GM23338 (cell line): ENCODE measurements at regions not wholly inside any gene's neighbourhood (a gene's known extent, or its start where the extent isn't known, plus 50 kb on each side); places are given as distances from the start of the nearest gene placed in this dataset.

Source experiments
- ATAC-seq: fragments of 200-7000 bp; cut with Tn5 transposase; 3 replicates; pipeline ENCODE4 v1.9.1; 2020
- DNase-seq: peaks from one replicate; pipeline ENCODE4 v3.0.0-alpha.2; 2015; ENCODE audit warnings: low spot score
- H2AFZ ChIP-seq: fragments of 200-600 bp; sonication (generic); 2 replicates; pipeline ENCODE4 v1.8.0; 2016; ENCODE audit warnings: antibody characterized with exemption, mild to moderate bottlenecking, moderate library complexity
- H3F3A ChIP-seq: fragments of 200-600 bp; sonication (generic); replicated peaks from 2 replicates; pipeline ENCODE4 v1.8.0; 2017; ENCODE audit warnings: antibody characterized with exemption, mixed run types, low read depth
- H3K27ac ChIP-seq: fragments of 200-600 bp; sonication (generic); 2 replicates; pipeline ENCODE4 v1.6.1; 2016; ENCODE audit warnings: low read depth
- H3K27me3 ChIP-seq: fragments of 200-600 bp; sonication (generic); 2 replicates; pipeline ENCODE4 v1.8.0; 2016; ENCODE audit warnings: mild to moderate bottlenecking, mixed run types, moderate library complexity; ENCODE audit not compliant: insufficient read depth
- H3K36me3 ChIP-seq: fragments of 200-600 bp; sonication (generic); 2 replicates; pipeline ENCODE4 v1.8.0; 2016; ENCODE audit warnings: mild to moderate bottlenecking; ENCODE audit not compliant: insufficient read depth
- H3K4me1 ChIP-seq: fragments of 200-600 bp; sonication (generic); 2 replicates; pipeline ENCODE4 v1.8.0; 2016; ENCODE audit warnings: mild to moderate bottlenecking, moderate library complexity; ENCODE audit not compliant: insufficient read depth
- H3K4me2 ChIP-seq: fragments of 200-600 bp; sonication (generic); 2 replicates; pipeline ENCODE4 v1.7.1; 2017; ENCODE audit warnings: mixed run types
- H3K4me3 ChIP-seq: fragments of 200-600 bp; sonication (generic); 2 replicates; pipeline ENCODE4 v1.6.1; 2016; ENCODE audit warnings: mixed run types
- H3K79me2 ChIP-seq: fragments of 200-600 bp; sonication (generic); replicated peaks from 2 replicates; pipeline ENCODE4 v1.8.0; 2017; ENCODE audit warnings: mild to moderate bottlenecking; ENCODE audit not compliant: insufficient read depth
- H3K9me2 ChIP-seq: fragments of 200-600 bp; sonication (generic); 2 replicates; pipeline ENCODE4 v1.8.0; 2017; ENCODE audit not compliant: insufficient read depth
- H4K20me1 ChIP-seq: fragments of 200-600 bp; sonication (generic); replicated peaks from 2 replicates; pipeline ENCODE4 v1.8.0; 2017; ENCODE audit warnings: mild to moderate bottlenecking; ENCODE audit not compliant: insufficient read depth
- H3K27ac Mint-ChIP-seq: 2 replicates; pipeline ENCODE4 v1.8.0; 2020; ENCODE audit warnings: inconsistent platforms, mild to moderate bottlenecking, moderate library complexity, mixed read lengths
- H3K27me3 Mint-ChIP-seq: 3 replicates; pipeline ENCODE4 v1.8.0; 2022; ENCODE audit warnings: low read depth, mild to moderate bottlenecking, moderate library complexity, mixed read lengths, inconsistent platforms; ENCODE audit not compliant: insufficient read depth, poor library complexity
- H3K36me3 Mint-ChIP-seq: 3 replicates; pipeline ENCODE4 v1.8.0; 2021; ENCODE audit warnings: low read depth, mild to moderate bottlenecking, inconsistent platforms, moderate library complexity, mixed read lengths
- H3K4me1 Mint-ChIP-seq: 3 replicates; pipeline ENCODE4 v1.8.0; 2020; ENCODE audit warnings: mild to moderate bottlenecking, inconsistent platforms, mixed read lengths
- H3K4me3 Mint-ChIP-seq: 3 replicates; pipeline ENCODE4 v1.8.0; 2021; ENCODE audit warnings: moderate library complexity, mild to moderate bottlenecking, inconsistent platforms, mixed read lengths
- H3K9me3 Mint-ChIP-seq: 3 replicates; pipeline ENCODE4 v1.8.0; 2020; ENCODE audit warnings: moderate library complexity, mild to moderate bottlenecking, inconsistent platforms, mixed read lengths
- CREB1 ChIP-seq: fragments of 250-450 bp; sonication (Bioruptor Pico); IDR thresholded peaks from 2 replicates; pipeline ENCODE4 v1.5.0; 2020; ENCODE audit warnings: low read depth, mild to moderate bottlenecking, moderate library complexity
- CTCF ChIP-seq, 2 experiments: fragments of 200-600 bp in 1 of 2; sonication (generic) in 1 of 2; conservative IDR thresholded peaks; 2 replicates each; pipeline versions ENCODE4 v1.5.1 to v1.6.1; 2016 to 2017; ENCODE audit warnings: antibody characterized with exemption in 2 of 2, low read depth in 2 of 2, mild to moderate bottlenecking in 2 of 2, moderate library complexity in 1 of 2
- ETS1 ChIP-seq: IDR thresholded peaks from 2 replicates; pipeline ENCODE4 v1.6.1; 2016; ENCODE audit warnings: antibody characterized with exemption
- EZH2 ChIP-seq: fragments of 200-600 bp; sonication (generic); IDR thresholded peaks from one replicate; pipeline ENCODE4 v1.8.0; 2017; ENCODE audit warnings: antibody characterized with exemption, mild to moderate bottlenecking, low read depth; ENCODE audit not compliant: unreplicated experiment
- JUNB ChIP-seq: IDR thresholded peaks from one replicate; pipeline ENCODE4 v1.6.1; 2016; ENCODE audit warnings: antibody characterized with exemption; ENCODE audit not compliant: unreplicated experiment
- NANOG ChIP-seq: IDR thresholded peaks from 2 replicates; pipeline ENCODE4 v1.6.1; 2016; ENCODE audit warnings: antibody characterized with exemption, borderline replicate concordance
- POLR2AphosphoS5 ChIP-seq: IDR thresholded peaks from 2 replicates; pipeline ENCODE4 v1.6.1; 2016; ENCODE audit warnings: antibody characterized with exemption, low read depth
- REST ChIP-seq: IDR thresholded peaks from one replicate; pipeline ENCODE4 v1.6.1; 2018; ENCODE audit warnings: antibody characterized with exemption; ENCODE audit not compliant: unreplicated experiment
- STAT1 ChIP-seq: IDR thresholded peaks from one replicate; pipeline ENCODE4 v1.6.1; 2016; ENCODE audit warnings: antibody characterized with exemption; ENCODE audit not compliant: unreplicated experiment
- ZNF114 ChIP-seq: fragments of 250-450 bp; sonication (Bioruptor Pico); IDR thresholded peaks from 2 replicates; pipeline ENCODE4 v1.5.0; 2020; ENCODE audit warnings: mild to moderate bottlenecking, moderate library complexity
- ZNF331 ChIP-seq: fragments of 250-450 bp; sonication (Bioruptor Pico); IDR thresholded peaks from 2 replicates; pipeline ENCODE4 v1.5.0; 2020; ENCODE audit warnings: low read depth, mild to moderate bottlenecking, moderate library complexity

GRCh38 chrX:44690129-44690528, 147.5 kb upstream of the FUNDC1 start:
- H4K20me1 ChIP-seq = no peaks in the 10 kb centered on the region
- H3F3A ChIP-seq = no peaks in the 10 kb centered on the region
- Mint-ChIP-seq H3K9me3 (no peaks in the 10 kb centered on the region), H3K4me3 (no peak overlapping the region), H3K27ac (no peak overlapping the region), H3K4me1 (no peaks in the 10 kb centered on the region), H3K36me3 (no peaks in the 10 kb centered on the region), H3K27me3 (no peaks in the 10 kb centered on the region)
- no peak overlapping the region for H3K4me2 ChIP-seq
- no peak overlapping the region for H3K27ac ChIP-seq
- DNase-seq = no peak
- no peak for ATAC-seq
- H3K79me2 ChIP-seq = no peaks in the 10 kb centered on the region
- H3K4me3 ChIP-seq = no peak overlapping the region
- no peaks in the 10 kb centered on the region for H3K9me2 ChIP-seq
- no peak overlapping the region for H2AFZ ChIP-seq
- TF ChIP-seq REST = no peak
- no peak for TF ChIP-seq EZH2
- TF ChIP-seq JUNB = no peak
- TF ChIP-seq ZNF114 = no peak
- no peaks in the 10 kb centered on the region for H3K36me3 ChIP-seq
- H3K4me1 ChIP-seq = no peaks in the 10 kb centered on the region
- H3K27me3 ChIP-seq = no peaks in the 10 kb centered on the region

- Mint-ChIP-seq H3K27ac (no peak overlapping the region), H3K9me3 (no peaks in the 10 kb centered on the region)
- DNase-seq = no peak
- TF ChIP-seq ZNF114 (no peak), EZH2 (no peak), STAT1 (no peak), POLR2AphosphoS5 (no peak), ETS1 (no peak), CREB1 (no peak), NANOG (no peak), ZNF331 (CRISPR knock-in tag) (no peak), CTCF (conservative IDR thresholded peaks at IDR 0.05; ENCODE audit: low read depth in 2 of 2) (no peak)
Observed at GRCh38 chrX:44675362-44676024, 132.8 kb upstream of the FUNDC1 start.

More at GRCh38 chrX:44675362-44676024, 132.8 kb upstream of the FUNDC1 start:
- Mint-ChIP-seq H3K36me3 (no peaks in the 10 kb centered on the region), H3K4me1 (no peaks in the 10 kb centered on the region), H3K27me3 (peaks cover 3% of the 10 kb centered on the region), H3K4me3 (no peak overlapping the region)
- Histone ChIP-seq H3K4me2 (no peak overlapping the region), H3K4me3 (no peak overlapping the region), H3K9me2 (no peaks in the 10 kb centered on the region), H3K27ac (no peak overlapping the region), H3K27me3 (no peaks in the 10 kb centered on the region), H3F3A (no peaks in the 10 kb centered on the region), H2AFZ (no peak overlapping the region), H3K36me3 (no peaks in the 10 kb centered on the region), H4K20me1 (no peaks in the 10 kb centered on the region), H3K4me1 (no peaks in the 10 kb centered on the region), H3K79me2 (no peaks in the 10 kb centered on the region)
- ATAC-seq = no peak; the same call in 1 of the 3 replicates
